Calu3 (cell line): ENCODE measurements at regions not wholly inside any gene's neighbourhood (a gene's known extent, or its start where the extent isn't known, plus 50 kb on each side); places are given as distances from the start of the nearest gene placed in this dataset.

Experiments used
- BruUV-seq: library from RNA; stranded (reverse); fragments of 400-500 nt; replicated peaks from 2 replicates; lab custom pipeline; 2021; lab: Mats Ljungman, UMichigan
- CTCF ChIA-PET: fragments of 300-600 bp; sonication (Branson Sonifier 250); formaldehyde crosslinking; loops from one replicate; lab custom pipeline; 2022; ENCODE audit warnings: antibody characterized with exemption; lab: Charles Lee
- DNase-seq: peaks from one replicate; pipeline ENCODE4 v3.0.0; 2022
- H3K27ac Mint-ChIP-seq: one replicate; pipeline ENCODE4 v1.8.0; 2022; ENCODE audit warnings: mixed read lengths; ENCODE audit not compliant: unreplicated experiment
- H3K27me3 Mint-ChIP-seq: one replicate; pipeline ENCODE4 v1.8.0; 2022; ENCODE audit warnings: mixed read lengths; ENCODE audit not compliant: unreplicated experiment
- H3K36me3 Mint-ChIP-seq: one replicate; pipeline ENCODE4 v1.8.0; 2022; ENCODE audit warnings: mild to moderate bottlenecking, moderate library complexity, mixed read lengths; ENCODE audit not compliant: insufficient read depth, unreplicated experiment
- H3K4me1 Mint-ChIP-seq: one replicate; pipeline ENCODE4 v1.8.0; 2022; ENCODE audit warnings: mild to moderate bottlenecking, low read depth, mixed read lengths; ENCODE audit not compliant: unreplicated experiment
- H3K4me3 Mint-ChIP-seq: one replicate; pipeline ENCODE4 v1.8.0; 2022; ENCODE audit warnings: mild to moderate bottlenecking, low read depth, moderate library complexity, mixed read lengths; ENCODE audit not compliant: unreplicated experiment
- H3K9me3 Mint-ChIP-seq: one replicate; pipeline ENCODE4 v1.8.0; 2022; ENCODE audit warnings: low read depth, mixed read lengths; ENCODE audit not compliant: unreplicated experiment
- intact Hi-C: fragments of 100-400 bp; cut with micrococcal nuclease; formaldehyde crosslinking; loops from one replicate; pipeline ENCODE4 v1.10.0; 2022; ENCODE audit not compliant: unreplicated experiment
- TF ChIP-seq, protein P1 (sequence below): fragments of 200-600 bp; IDR thresholded peaks from one replicate; pipeline ENCODE4 v1.8.0; 2022; ENCODE audit warnings: antibody characterized with exemption; ENCODE audit not compliant: unreplicated experiment

DNA sequence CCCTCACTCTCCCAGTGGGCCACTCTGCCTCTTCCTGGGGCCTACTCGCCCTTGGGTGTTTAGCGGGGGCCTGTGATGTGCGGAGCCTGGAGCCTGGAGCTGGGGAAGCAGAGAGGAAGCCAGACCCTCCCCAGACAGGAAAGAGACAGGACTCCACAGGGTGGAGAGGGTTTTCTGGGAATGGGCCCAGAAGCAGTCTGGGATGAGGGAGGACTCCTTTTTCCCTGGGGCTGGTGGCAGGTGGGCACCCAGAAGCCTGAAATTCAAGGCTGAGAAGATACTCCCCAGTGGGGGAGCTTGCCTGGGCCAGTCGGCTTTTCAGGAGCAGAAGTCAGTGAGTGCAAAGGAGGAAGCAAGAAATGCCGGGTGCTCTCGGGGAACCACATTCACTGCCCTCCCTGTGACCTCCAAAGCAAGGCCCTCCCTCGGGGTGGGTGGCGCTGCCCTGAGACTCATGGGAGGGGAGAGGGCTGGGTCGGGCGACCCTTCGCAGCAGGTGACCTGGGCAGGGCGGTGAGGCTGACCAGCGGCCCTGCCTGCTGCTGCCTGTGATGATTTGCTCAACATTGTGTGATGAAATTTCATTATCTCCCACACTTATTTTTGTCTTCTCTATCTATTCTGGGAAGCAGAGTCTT is 1377.4 kb downstream of the BRD1 start:
- intact Hi-C loops = no loop called here
- TF ChIP-seq, protein P1, sequence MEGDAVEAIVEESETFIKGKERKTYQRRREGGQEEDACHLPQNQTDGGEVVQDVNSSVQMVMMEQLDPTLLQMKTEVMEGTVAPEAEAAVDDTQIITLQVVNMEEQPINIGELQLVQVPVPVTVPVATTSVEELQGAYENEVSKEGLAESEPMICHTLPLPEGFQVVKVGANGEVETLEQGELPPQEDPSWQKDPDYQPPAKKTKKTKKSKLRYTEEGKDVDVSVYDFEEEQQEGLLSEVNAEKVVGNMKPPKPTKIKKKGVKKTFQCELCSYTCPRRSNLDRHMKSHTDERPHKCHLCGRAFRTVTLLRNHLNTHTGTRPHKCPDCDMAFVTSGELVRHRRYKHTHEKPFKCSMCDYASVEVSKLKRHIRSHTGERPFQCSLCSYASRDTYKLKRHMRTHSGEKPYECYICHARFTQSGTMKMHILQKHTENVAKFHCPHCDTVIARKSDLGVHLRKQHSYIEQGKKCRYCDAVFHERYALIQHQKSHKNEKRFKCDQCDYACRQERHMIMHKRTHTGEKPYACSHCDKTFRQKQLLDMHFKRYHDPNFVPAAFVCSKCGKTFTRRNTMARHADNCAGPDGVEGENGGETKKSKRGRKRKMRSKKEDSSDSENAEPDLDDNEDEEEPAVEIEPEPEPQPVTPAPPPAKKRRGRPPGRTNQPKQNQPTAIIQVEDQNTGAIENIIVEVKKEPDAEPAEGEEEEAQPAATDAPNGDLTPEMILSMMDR = no peak
- Mint-ChIP-seq H3K9me3 (peaks cover 6% of the 10 kb centered on the region), H3K27me3 (no peaks in the 10 kb centered on the region), H3K4me1 (no peaks in the 10 kb centered on the region), H3K27ac (no peak overlapping the region), H3K4me3 (no peak overlapping the region), H3K36me3 (no peaks in the 10 kb centered on the region)
- no TSS peak for BruUV-seq
- CTCF ChIA-PET = interaction anchor here (0.6 kb wide), 1 partner anchor 28 kb away, joined by 3 read pairs; no protein-coding TSS in a partner anchor
- DNase-seq = no peak

DNA sequence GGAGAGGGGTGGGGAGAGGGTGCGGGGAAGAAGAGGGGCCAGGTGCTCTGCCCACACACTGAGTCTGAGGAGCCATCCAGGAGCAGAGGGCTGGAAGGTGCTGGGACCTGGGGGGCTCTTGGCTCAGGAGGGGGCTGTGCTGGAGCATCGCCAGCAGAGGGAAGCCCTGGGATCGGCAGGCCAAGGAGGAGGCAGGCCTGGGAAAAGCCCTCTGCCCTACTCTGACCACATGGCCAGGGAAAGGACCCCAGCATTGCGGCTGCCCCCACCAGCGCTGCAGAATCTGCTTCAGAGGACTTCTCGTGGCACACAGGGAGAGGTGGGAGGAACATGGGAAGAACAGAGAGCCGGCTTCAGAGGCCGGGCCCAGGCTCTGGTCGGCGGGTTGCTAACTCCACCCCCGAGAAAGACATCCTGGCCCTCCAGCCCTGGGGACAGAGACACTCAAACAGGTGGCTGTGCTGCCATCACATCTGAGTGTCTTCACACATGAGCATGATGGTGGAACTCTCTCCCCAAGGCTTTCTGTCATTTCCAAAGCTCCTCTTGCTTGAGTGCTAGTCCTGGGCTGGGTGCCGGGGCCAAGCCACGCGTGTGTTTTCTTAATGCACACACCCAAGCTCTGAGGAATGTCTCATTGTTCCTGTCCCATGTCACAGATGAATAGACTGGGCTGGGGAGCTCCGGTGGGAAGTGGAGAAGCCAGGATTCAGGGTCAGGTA is 1378.0 kb downstream of the BRD1 start:
- Mint-ChIP-seq H3K27me3 (no peaks in the 10 kb centered on the region), H3K27ac (no peak overlapping the region), H3K4me1 (no peaks in the 10 kb centered on the region), H3K36me3 (no peaks in the 10 kb centered on the region), H3K9me3 (peaks cover 6% of the 10 kb centered on the region), H3K4me3 (no peak overlapping the region)
- CTCF ChIA-PET = interaction anchor here (0.6 kb wide), 1 partner anchor 27 kb away, joined by 3 read pairs; no protein-coding TSS in a partner anchor
- intact Hi-C loops = no loop called here
- TF ChIP-seq, protein P1 = no peak
- BruUV-seq = no TSS peak
- no peak for DNase-seq

DNA sequence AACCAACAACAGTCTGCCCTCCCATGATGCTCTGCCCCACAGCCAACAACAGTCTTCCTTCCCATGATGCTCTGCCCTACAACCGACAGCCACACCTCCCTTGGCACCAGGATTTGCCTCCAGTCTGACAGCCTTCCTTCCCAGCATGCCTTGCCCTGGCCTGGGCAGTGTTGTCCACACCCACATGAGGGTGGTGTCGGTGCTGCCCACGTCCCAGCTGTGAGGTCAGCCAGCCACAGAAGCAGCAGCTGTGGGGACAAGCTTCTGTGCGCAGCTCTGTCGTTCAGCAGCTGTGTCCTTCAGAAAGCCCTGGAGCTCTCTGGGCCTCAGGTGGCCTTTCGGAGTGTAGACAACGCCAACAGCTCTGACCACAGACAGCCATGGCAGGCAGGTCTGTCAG is 1378.9 kb downstream of the BRD1 start:
- Mint-ChIP-seq H3K9me3 (peaks cover 4% of the 10 kb centered on the region), H3K36me3 (no peaks in the 10 kb centered on the region), H3K27me3 (no peaks in the 10 kb centered on the region), H3K4me1 (no peaks in the 10 kb centered on the region), H3K27ac (no peak overlapping the region), H3K4me3 (no peak overlapping the region)
- BruUV-seq = no TSS peak
- no peak for DNase-seq
- intact Hi-C loops = no loop called here
- CTCF ChIA-PET = no interaction called here
- TF ChIP-seq, protein P1 = no peak

DNA sequence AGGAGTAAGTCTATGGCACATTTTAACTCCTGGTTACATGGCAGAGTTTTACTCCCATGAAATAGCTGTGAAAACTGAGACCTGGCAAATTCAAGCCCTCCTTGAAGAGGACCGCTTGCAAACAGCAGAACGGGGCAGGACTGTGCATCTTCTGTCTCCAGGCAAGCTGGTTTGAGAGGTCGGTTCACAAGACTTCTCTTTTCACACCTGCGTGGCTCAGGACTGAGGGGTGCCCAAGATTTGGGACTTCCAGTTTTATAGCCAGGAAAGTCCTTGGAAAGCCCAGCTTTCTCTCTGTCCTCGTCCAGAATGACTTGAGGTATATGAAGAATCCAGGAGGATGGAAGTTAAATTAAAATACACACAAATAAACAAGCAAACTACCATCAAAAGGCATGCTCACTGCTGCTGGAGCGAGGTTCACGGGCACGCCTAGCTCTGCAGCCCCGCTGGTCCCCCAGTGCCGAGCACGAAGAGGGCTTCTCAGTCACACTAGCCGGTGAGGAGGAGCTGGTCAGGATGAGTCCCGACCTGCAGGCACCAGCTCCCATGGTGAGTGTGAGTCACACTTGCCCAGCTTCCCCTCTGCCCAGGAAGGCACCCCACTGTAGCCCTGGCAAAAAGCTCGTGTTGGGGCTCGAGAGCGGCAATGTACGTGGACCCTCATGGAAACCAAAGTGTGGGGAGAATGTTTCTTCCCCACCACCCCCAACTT is 1382.4 kb downstream of the BRD1 start:
- Mint-ChIP-seq H3K4me1 (no peaks in the 10 kb centered on the region), H3K27ac (no peak overlapping the region), H3K27me3 (no peaks in the 10 kb centered on the region), H3K36me3 (peaks cover 6% of the 10 kb centered on the region), H3K4me3 (no peak overlapping the region), H3K9me3 (peaks cover 7% of the 10 kb centered on the region)
- TF ChIP-seq, protein P1 = no peak
- DNase-seq = no peak
- intact Hi-C loops = no loop called here
- CTCF ChIA-PET = no interaction called here
- no TSS peak for BruUV-seq
